Bronchial epithelial cell (primary cell): ENCODE measurements at regions not wholly inside any gene's neighbourhood (a gene's known extent, or its start where the extent isn't known, plus 50 kb on each side); places are given as distances from the start of the nearest gene placed in this dataset.

Source experiments
- DNase-seq: peaks from one replicate; pipeline ENCODE4 v3.0.0-alpha.2; 2010; ENCODE audit warnings: low read depth
- FAIRE-seq: peaks from 2 replicates; lab custom pipeline; 2011; peaks lifted over from hg19 to GRCh38; lab: Jason Lieb, UNC
- H3K27me3 ChIP-seq: 2 replicates; pipeline ENCODE4 v1.5.1; 2011; ENCODE audit warnings: low read length; ENCODE audit not compliant: control insufficient read depth, insufficient read depth
- H3K36me3 ChIP-seq: 2 replicates; pipeline ENCODE4 v1.5.1; 2011; ENCODE audit warnings: low read length; ENCODE audit not compliant: control insufficient read depth, insufficient read depth
- H3K4me3 ChIP-seq: 2 replicates; pipeline ENCODE4 v1.5.1; 2011; ENCODE audit warnings: mild to moderate bottlenecking, low read depth, low read length, control low read depth
- TF ChIP-seq, protein P1 (sequence below): IDR thresholded peaks from 2 replicates; pipeline ENCODE4 v1.5.1; 2011; ENCODE audit warnings: mild to moderate bottlenecking, moderate library complexity, low read length, control low read depth, inconsistent platforms; ENCODE audit not compliant: insufficient read depth, severe bottlenecking

DNA sequence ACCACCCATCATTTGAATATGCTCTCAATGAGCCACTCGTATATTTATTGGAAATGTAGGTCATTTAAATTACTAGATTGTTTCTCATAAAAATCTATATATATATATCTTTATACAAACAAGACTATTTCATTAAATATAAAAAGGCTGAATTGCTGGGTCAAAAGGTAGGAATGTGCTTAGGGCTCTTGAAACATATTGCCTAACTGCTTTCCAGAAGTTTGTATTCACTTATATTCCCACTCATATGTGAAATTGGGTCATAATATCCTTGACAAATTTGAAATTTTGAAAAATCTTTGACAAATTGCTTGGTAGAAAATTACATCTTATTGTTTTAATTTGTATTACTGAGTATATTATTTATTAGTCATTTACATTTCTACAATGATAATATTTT is 999.8 kb upstream of the CDH2 start:
- Histone ChIP-seq H3K36me3 (no peaks in the 10 kb centered on the region), H3K27me3 (no peaks in the 10 kb centered on the region), H3K4me3 (no peak overlapping the region)
- TF ChIP-seq, protein P1, sequence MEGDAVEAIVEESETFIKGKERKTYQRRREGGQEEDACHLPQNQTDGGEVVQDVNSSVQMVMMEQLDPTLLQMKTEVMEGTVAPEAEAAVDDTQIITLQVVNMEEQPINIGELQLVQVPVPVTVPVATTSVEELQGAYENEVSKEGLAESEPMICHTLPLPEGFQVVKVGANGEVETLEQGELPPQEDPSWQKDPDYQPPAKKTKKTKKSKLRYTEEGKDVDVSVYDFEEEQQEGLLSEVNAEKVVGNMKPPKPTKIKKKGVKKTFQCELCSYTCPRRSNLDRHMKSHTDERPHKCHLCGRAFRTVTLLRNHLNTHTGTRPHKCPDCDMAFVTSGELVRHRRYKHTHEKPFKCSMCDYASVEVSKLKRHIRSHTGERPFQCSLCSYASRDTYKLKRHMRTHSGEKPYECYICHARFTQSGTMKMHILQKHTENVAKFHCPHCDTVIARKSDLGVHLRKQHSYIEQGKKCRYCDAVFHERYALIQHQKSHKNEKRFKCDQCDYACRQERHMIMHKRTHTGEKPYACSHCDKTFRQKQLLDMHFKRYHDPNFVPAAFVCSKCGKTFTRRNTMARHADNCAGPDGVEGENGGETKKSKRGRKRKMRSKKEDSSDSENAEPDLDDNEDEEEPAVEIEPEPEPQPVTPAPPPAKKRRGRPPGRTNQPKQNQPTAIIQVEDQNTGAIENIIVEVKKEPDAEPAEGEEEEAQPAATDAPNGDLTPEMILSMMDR = no peak
- FAIRE-seq (no peak), DNase-seq (no peak)

DNA sequence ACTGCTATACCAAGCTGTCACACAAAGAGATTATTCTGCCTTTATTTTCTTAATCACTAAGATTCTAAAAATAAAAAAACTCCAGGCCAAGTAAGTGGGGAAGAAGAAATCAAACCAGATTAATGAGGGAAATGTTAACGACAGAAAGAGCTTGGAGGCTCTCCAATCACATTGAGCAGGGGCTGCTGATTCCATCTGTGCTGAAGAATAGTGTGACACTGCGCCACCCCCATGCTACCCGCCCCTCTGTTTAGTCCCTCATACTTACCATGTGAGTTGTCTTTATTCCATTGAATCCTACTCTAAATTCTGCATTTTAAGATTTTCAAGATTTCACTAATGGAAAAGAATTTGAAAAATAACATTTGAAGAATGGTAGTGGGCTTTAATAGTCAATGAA is 998.0 kb upstream of the CDH2 start:
- TF ChIP-seq, protein P1 = no peak
- Histone ChIP-seq H3K4me3 (no peak overlapping the region), H3K36me3 (no peaks in the 10 kb centered on the region), H3K27me3 (no peaks in the 10 kb centered on the region)
- no peak for DNase-seq
- FAIRE-seq = no peak

DNA sequence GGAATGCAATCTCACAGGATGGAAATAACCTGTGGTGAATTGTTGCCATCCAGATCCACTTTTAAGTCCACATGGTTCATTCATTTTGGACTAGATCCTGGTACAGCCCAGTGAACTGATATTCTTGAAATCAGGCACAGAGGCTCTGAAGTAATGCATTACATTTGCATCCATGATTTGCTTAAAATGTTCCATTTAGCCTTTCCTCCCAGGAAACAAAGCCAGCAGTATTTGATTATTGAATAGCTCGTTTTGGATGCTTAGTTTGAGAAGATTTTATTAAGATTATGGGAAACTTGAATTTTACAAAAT is 995.8 kb upstream of the CDH2 start:
- TF ChIP-seq, protein P1 = no peak

DNA sequence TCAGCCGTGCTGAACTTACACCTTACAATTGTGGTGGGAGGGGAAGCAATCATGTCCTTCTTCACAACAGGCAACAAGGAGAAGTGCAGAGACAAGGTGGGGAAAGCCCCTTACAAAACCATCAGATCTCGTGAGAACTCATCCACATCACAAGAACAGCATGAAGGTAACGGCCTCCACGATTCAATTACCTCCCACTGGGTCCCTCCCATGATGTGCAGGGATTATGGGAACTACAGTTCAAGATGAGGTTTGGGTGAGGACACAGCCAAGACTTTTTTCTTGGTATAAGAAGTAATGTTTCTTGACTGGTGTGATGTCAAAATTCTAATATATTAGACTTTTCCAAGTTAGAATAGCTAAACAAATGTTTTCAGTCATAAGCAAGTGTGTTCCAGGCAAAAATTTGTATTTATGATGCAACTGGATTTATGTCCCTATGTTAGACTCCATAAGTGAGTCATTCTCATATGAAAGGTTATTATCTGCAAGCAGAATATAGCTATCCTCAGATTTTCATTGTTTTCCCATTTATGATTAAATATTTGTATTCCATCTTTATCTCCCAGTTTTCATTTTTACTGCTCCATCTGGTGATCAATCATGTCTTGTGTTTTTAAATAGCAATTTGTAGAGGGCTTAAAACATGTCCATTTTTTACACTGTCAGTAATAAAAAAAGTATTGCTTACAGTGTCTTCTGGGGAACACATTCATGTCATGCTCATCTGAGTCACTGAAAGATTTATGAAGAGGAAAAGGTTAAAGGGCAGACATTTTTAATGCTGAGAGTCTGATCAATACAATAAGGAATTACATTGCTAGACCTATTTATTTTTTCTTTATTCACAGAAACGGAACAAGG is 995.2 kb upstream of the CDH2 start:
- TF ChIP-seq, protein P1 = no peak
- FAIRE-seq (no peak), DNase-seq (no peak)
- no peaks in the 10 kb centered on the region for H3K27me3 ChIP-seq
- no peak overlapping the region for H3K4me3 ChIP-seq
- H3K36me3 ChIP-seq = no peaks in the 10 kb centered on the region

More for the DNA sequence above, 995.8 kb upstream of the CDH2 start:
- Histone ChIP-seq H3K27me3 (no peaks in the 10 kb centered on the region), H3K36me3 (no peaks in the 10 kb centered on the region), H3K4me3 (no peak overlapping the region)
- DNase-seq (no peak), FAIRE-seq (no peak)

DNA sequence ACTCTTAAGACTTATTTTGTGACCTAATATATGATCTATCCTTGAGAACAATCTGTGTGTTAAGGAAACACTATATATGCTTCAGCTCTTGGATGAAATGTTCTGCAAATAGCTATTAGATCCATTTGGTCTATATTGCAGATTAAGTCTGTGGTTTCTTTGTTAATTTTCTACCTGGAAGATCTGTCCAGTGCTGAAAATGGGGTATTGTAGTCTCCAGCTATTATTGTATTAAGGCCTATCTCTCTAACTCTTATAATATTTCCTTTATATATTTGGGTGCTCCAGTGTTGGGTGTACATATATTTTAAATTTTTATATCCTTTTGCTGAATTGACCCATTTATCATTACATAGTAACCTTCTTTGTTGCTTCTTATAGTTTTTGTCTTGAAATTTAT is 992.7 kb upstream of the CDH2 start:
- TF ChIP-seq, protein P1 = no peak
- FAIRE-seq (no peak), DNase-seq (no peak)
- Histone ChIP-seq H3K4me3 (no peak overlapping the region), H3K27me3 (no peaks in the 10 kb centered on the region), H3K36me3 (no peaks in the 10 kb centered on the region)
